Breast epithelium (tissue), 3 donors: ENCODE measurements at regions not wholly inside any gene's neighbourhood (a gene's known extent, or its start where the extent isn't known, plus 50 kb on each side); places are given as distances from the start of the nearest gene placed in this dataset.

ENCODE experiments used
- CTCF ChIP-seq, 3 donors: fragments of 450-650 bp; IDR thresholded peaks; one replicate each; pipeline ENCODE4 v1.5.1; 2016 to 2017; ENCODE audit warnings: antibody characterized with exemption in 3 of 3, mild to moderate bottlenecking in 3 of 3, moderate library complexity in 3 of 3
- POLR2A ChIP-seq: fragments of 450-650 bp; IDR thresholded peaks from one replicate; pipeline ENCODE4 v1.6.1; 2016; ENCODE audit warnings: antibody characterized with exemption, mild to moderate bottlenecking, moderate library complexity

GRCh38 chr1:96565546-96565945 lies 156.0 kb upstream of the PTBP2 start:
- TF ChIP-seq POLR2A (no peak), CTCF (IDR thresholded peaks at IDR 0.05) (no peak)
